CD14-positive monocyte (primary cell): ENCODE measurements at regions not wholly inside any gene's neighbourhood (a gene's known extent, or its start where the extent isn't known, plus 50 kb on each side); places are given as distances from the start of the nearest gene placed in this dataset.

Source experiments
- DNase-seq, 3 donors: peaks; one replicate each; pipeline ENCODE4 v3.0.0-alpha.2; 2011 to 2022
- H2AFZ ChIP-seq: 2 replicates; pipeline ENCODE4 v1.6.0; 2012; ENCODE audit warnings: mild to moderate bottlenecking, low read depth, low read length, inconsistent platforms; ENCODE audit not compliant: insufficient read depth, poor library complexity, severe bottlenecking
- H3K27ac ChIP-seq, 2 donors: 1 replicate in 1 of 2; 2 replicates in 1 of 2; pipeline ENCODE4 v1.5.1; 2012 to 2013; ENCODE audit warnings: low read length in 2 of 2, control low read depth in 1 of 2, inconsistent platforms in 1 of 2, low read depth in 1 of 2, mild to moderate bottlenecking in 1 of 2
- H3K27me3 ChIP-seq, 2 donors: one replicate each; pipeline versions ENCODE4 v1.6.0 to v1.6.1; 2011 to 2013; ENCODE audit warnings: low read length in 2 of 2; ENCODE audit not compliant: control insufficient read depth in 2 of 2, insufficient read depth in 2 of 2
- H3K36me3 ChIP-seq, 2 donors: replicated peaks in 1 of 2; 1 replicate in 1 of 2; 2 replicates in 1 of 2; pipeline versions ENCODE4 v1.5.1 to v1.6.1; 2012 to 2013; ENCODE audit warnings: low read length in 2 of 2, control low read depth in 1 of 2, inconsistent platforms in 1 of 2, mild to moderate bottlenecking in 1 of 2; ENCODE audit not compliant: insufficient read depth in 2 of 2, control insufficient read depth in 1 of 2
- H3K4me1 ChIP-seq, 2 donors: 1 replicate in 1 of 2; 2 replicates in 1 of 2; pipeline versions ENCODE4 v1.5.1 to v1.6.1; 2012 to 2013; ENCODE audit warnings: low read length in 2 of 2, control low read depth in 1 of 2, inconsistent platforms in 1 of 2, mild to moderate bottlenecking in 1 of 2, moderate library complexity in 1 of 2; ENCODE audit not compliant: insufficient read depth in 2 of 2, control insufficient read depth in 1 of 2
- H3K4me2 ChIP-seq: replicated peaks from 2 replicates; pipeline ENCODE3; 2012; ENCODE audit warnings: low read length, moderate library complexity, mild to moderate bottlenecking; ENCODE audit not compliant: poor library complexity, severe bottlenecking; ENCODE audit errors: extremely low read depth
- H3K4me3 ChIP-seq, 3 experiments: fragments of 200-600 bp in 1 of 3; sonication (generic) in 1 of 3; replicated peaks in 1 of 3; 1 replicate in 2 of 3; 2 replicates in 1 of 3; pipeline ENCODE4 v1.5.1; 2011 to 2013; ENCODE audit warnings: low read length in 3 of 3, mild to moderate bottlenecking in 3 of 3, control low read depth in 2 of 3, low read depth in 2 of 3, inconsistent platforms in 1 of 3, moderate library complexity in 1 of 3
- H3K79me2 ChIP-seq: 2 replicates; pipeline ENCODE4 v1.6.0; 2012; ENCODE audit warnings: mild to moderate bottlenecking, control low read depth, inconsistent platforms, low read length, moderate library complexity; ENCODE audit not compliant: insufficient read depth
- H3K9ac ChIP-seq: 2 replicates; pipeline ENCODE4 v1.6.0; 2017; ENCODE audit warnings: low read length, mild to moderate bottlenecking; ENCODE audit not compliant: insufficient read depth, poor library complexity, severe bottlenecking
- H3K9me3 ChIP-seq, 2 donors: replicated peaks in 1 of 2; 1 replicate in 1 of 2; 2 replicates in 1 of 2; pipeline versions ENCODE4 v1.5.1 to v1.6.1; 2012 to 2013; ENCODE audit warnings: low read length in 2 of 2, control low read depth in 1 of 2; ENCODE audit not compliant: control insufficient read depth in 1 of 2, insufficient read depth in 1 of 2
- H4K20me1 ChIP-seq: 2 replicates; pipeline ENCODE4 v1.6.0; 2012; ENCODE audit warnings: mild to moderate bottlenecking, low read length, control low read depth, moderate library complexity; ENCODE audit not compliant: insufficient read depth
- H3K27ac Mint-ChIP-seq, 7 donors: one replicate each; pipeline ENCODE4 v1.8.0; 2020; ENCODE audit warnings: mild to moderate bottlenecking in 7 of 7, mixed read lengths in 7 of 7, moderate library complexity in 6 of 7, inconsistent platforms in 2 of 7
- H3K27me3 Mint-ChIP-seq, 3 donors: one replicate each; pipeline ENCODE4 v1.8.0; 2021 to 2022; ENCODE audit warnings: low read depth in 3 of 3, mild to moderate bottlenecking in 3 of 3, mixed read lengths in 3 of 3, moderate library complexity in 3 of 3, inconsistent platforms in 1 of 3
- H3K36me3 Mint-ChIP-seq, 2 donors: one replicate each; pipeline ENCODE4 v1.8.0; 2020; ENCODE audit warnings: mixed read lengths in 2 of 2, inconsistent platforms in 1 of 2, mild to moderate bottlenecking in 1 of 2
- H3K4me1 Mint-ChIP-seq: one replicate; pipeline ENCODE4 v1.8.0; 2020; ENCODE audit warnings: mild to moderate bottlenecking, mixed read lengths
- H3K4me3 Mint-ChIP-seq, 2 donors: one replicate each; pipeline ENCODE4 v1.8.0; 2020; ENCODE audit warnings: mild to moderate bottlenecking in 2 of 2, mixed read lengths in 2 of 2, moderate library complexity in 1 of 2
- H3K9me3 Mint-ChIP-seq, 7 donors: one replicate each; pipeline ENCODE4 v1.8.0; 2020 to 2022; ENCODE audit warnings: mixed read lengths in 7 of 7, mild to moderate bottlenecking in 6 of 7, moderate library complexity in 6 of 7, inconsistent platforms in 2 of 7
- CTCF ChIP-seq: fragments of 200-600 bp; IDR thresholded peaks from one replicate; pipeline ENCODE4 v1.8.0; 2022; ENCODE audit warnings: antibody characterized with exemption, mild to moderate bottlenecking
- WGBS: methylation state at CpG from one replicate; pipeline ENCODE4 v1.1.5; 2013; ENCODE audit warnings: missing lambda C conversion rate; ENCODE audit not compliant: insufficient coverage; 5-methylcytosine and 5-hydroxymethylcytosine counted together
- intact Hi-C, 2 donors: fragments of 100-400 bp; cut with micrococcal nuclease; formaldehyde crosslinking; loops; one replicate each; pipeline versions ENCODE4 v1.15.0 to v1.15.1; 2023

DNA sequence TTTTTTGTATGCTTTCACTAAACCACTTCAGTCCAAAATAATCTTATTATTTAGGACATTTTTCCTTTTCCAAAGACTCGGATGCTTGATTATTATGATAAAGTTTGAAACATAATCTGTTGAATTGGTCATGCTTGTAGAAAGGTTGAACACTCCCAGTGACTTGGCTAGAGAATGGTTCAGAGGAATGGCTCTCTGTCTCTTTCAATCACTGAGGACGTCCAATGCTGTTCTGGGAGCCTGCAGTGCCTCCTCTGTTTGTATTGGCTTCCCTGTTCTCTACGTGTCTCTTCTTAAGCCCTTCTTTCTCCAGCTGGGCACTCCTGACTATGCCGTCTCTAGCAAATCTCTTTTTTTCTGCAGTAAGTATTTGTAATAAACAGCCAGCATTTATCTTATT lies 369.0 kb upstream of the DYNLRB2 start:
- 56% methylated on average over 1 of the region's 4 CpGs for whole genome bisulfite sequencing
- H3K27me3 ChIP-seq: no peaks in the 10 kb centered on the region
- Mint-ChIP-seq H3K27ac (no peak overlapping the region), H3K4me1 (no peaks in the 10 kb centered on the region), H3K4me3 (no peak overlapping the region), H3K36me3 (no peaks in the 10 kb centered on the region), H3K27me3 (peaks cover 0 to 5% (median 0%) of the 10 kb centered on the region in 3 donors), H3K9me3 (peaks cover 0 to 4% (median 0%) of the 10 kb centered on the region in 7 donors)
- no peaks in the 10 kb centered on the region for H3K36me3 ChIP-seq
- H3K9ac ChIP-seq: no peak overlapping the region
- no peaks in the 10 kb centered on the region for H3K79me2 ChIP-seq
- H3K4me1 ChIP-seq: no peaks in the 10 kb centered on the region
- no peak overlapping the region for H2AFZ ChIP-seq
- DNase-seq: no peak
- TF ChIP-seq CTCF: no peak
- no peak overlapping the region for H3K4me2 ChIP-seq
- intact Hi-C loops: no loop called here
- H3K9me3 ChIP-seq: no peaks in the 10 kb centered on the region
- no peak overlapping the region for H3K27ac ChIP-seq
- H3K4me3 ChIP-seq: no peak overlapping the region
- H4K20me1 ChIP-seq: no peaks in the 10 kb centered on the region

GRCh38 chr16:80171199-80171598 lies 369.6 kb upstream of the DYNLRB2 start:
- DNase-seq: no peak
- peaks cover 0 to 4% (median 0%) of the 10 kb centered on the region in 7 donors for H3K9me3 Mint-ChIP-seq
- H3K4me3 Mint-ChIP-seq: no peak overlapping the region
- H3K4me1 Mint-ChIP-seq: no peaks in the 10 kb centered on the region
- Histone ChIP-seq H3K27me3 (no peaks in the 10 kb centered on the region), H3K36me3 (no peaks in the 10 kb centered on the region), H3K4me1 (no peaks in the 10 kb centered on the region), H3K79me2 (no peaks in the 10 kb centered on the region), H3K9ac (no peak overlapping the region), H3K4me2 (no peak overlapping the region), H3K27ac (no peak overlapping the region), H4K20me1 (no peaks in the 10 kb centered on the region), H2AFZ (no peak overlapping the region), H3K9me3 (no peaks in the 10 kb centered on the region), H3K4me3 (no peak overlapping the region)
- TF ChIP-seq CTCF: no peak
- H3K27me3 Mint-ChIP-seq: peaks cover 0 to 5% (median 0%) of the 10 kb centered on the region in 3 donors
- H3K27ac Mint-ChIP-seq: no peak overlapping the region
- intact Hi-C loops: no loop called here
- WGBS: 94% methylated on average over 2 of the region's 4 CpGs
- H3K36me3 Mint-ChIP-seq: no peaks in the 10 kb centered on the region
